Osteoblast (primary cell): ENCODE measurements at regions not wholly inside any gene's neighbourhood (a gene's known extent, or its start where the extent isn't known, plus 50 kb on each side); places are given as distances from the start of the nearest gene placed in this dataset.
"Not testable (repeated sequence)": the region's sequence is repeated elsewhere in the genome, so short reads cannot be mapped to it uniquely, and the experiment has no call there.

Experiments used
- DNase-seq: peaks from one replicate; pipeline ENCODE4 v3.0.0; 2011; ENCODE audit warnings: low spot score, mixed read lengths; ENCODE audit not compliant: insufficient read length; ENCODE audit errors: missing footprints
- H2AFZ ChIP-seq: 2 replicates; pipeline ENCODE4 v1.6.0; 2011; ENCODE audit warnings: mild to moderate bottlenecking, low read length
- H3K27ac ChIP-seq: 2 replicates; pipeline ENCODE4 v1.5.1; 2011; ENCODE audit warnings: mild to moderate bottlenecking, low read depth, low read length, moderate library complexity
- H3K27me3 ChIP-seq: 2 replicates; pipeline ENCODE4 v1.6.0; 2012; ENCODE audit warnings: mild to moderate bottlenecking, control low read depth, inconsistent platforms, low read length, moderate library complexity; ENCODE audit not compliant: insufficient read depth
- H3K36me3 ChIP-seq: 2 replicates; pipeline ENCODE4 v1.5.1; 2011; ENCODE audit warnings: mild to moderate bottlenecking, low read length, control low read depth, moderate library complexity; ENCODE audit not compliant: insufficient read depth
- H3K4me1 ChIP-seq: 2 replicates; pipeline ENCODE4 v1.5.1; 2011; ENCODE audit warnings: mild to moderate bottlenecking, low read length, control low read depth, moderate library complexity; ENCODE audit not compliant: insufficient read depth
- H3K4me2 ChIP-seq: 2 replicates; pipeline ENCODE4 v1.6.0; 2011; ENCODE audit warnings: mild to moderate bottlenecking, low read length; ENCODE audit not compliant: insufficient read depth
- H3K4me3 ChIP-seq: fragments of 200-600 bp; sonication (generic); 3 replicates; pipeline ENCODE4 v1.5.1; 2012; ENCODE audit warnings: mild to moderate bottlenecking, low read length, inconsistent platforms; ENCODE audit not compliant: insufficient read depth
- H3K79me2 ChIP-seq: 2 replicates; pipeline ENCODE4 v1.6.0; 2012; ENCODE audit warnings: mild to moderate bottlenecking, low read length, control low read depth, inconsistent platforms; ENCODE audit not compliant: insufficient read depth
- H3K9me3 ChIP-seq: 2 replicates; pipeline ENCODE4 v1.5.1; 2011; ENCODE audit warnings: low read depth, low read length, control low read depth
- H4K20me1 ChIP-seq: 2 replicates; pipeline ENCODE4 v1.6.0; 2012; ENCODE audit warnings: mild to moderate bottlenecking, low read length, control low read depth; ENCODE audit not compliant: insufficient read depth
- TF ChIP-seq, protein P1 (sequence below): IDR thresholded peaks from 2 replicates; pipeline ENCODE4 v1.5.1; 2011; ENCODE audit warnings: mild to moderate bottlenecking, low read depth, low read length, moderate library complexity; ENCODE audit errors: extremely low read depth

GRCh38 chr6:69555088-69555638 lies 241.6 kb downstream of the LMBRD1 start:
- no peak for DNase-seq
- Histone ChIP-seq H3K27ac (no peak overlapping the region), H3K4me1 (no peaks in the 10 kb centered on the region), H3K4me2 (no peak overlapping the region), H3K9me3 (no peaks in the 10 kb centered on the region), H2AFZ (no peak overlapping the region), H3K27me3 (no peaks in the 10 kb centered on the region), H3K36me3 (no peaks in the 10 kb centered on the region), H4K20me1 (no peaks in the 10 kb centered on the region), H3K79me2 (no peaks in the 10 kb centered on the region), H3K4me3 (no peak overlapping the region)
- TF ChIP-seq, protein P1, sequence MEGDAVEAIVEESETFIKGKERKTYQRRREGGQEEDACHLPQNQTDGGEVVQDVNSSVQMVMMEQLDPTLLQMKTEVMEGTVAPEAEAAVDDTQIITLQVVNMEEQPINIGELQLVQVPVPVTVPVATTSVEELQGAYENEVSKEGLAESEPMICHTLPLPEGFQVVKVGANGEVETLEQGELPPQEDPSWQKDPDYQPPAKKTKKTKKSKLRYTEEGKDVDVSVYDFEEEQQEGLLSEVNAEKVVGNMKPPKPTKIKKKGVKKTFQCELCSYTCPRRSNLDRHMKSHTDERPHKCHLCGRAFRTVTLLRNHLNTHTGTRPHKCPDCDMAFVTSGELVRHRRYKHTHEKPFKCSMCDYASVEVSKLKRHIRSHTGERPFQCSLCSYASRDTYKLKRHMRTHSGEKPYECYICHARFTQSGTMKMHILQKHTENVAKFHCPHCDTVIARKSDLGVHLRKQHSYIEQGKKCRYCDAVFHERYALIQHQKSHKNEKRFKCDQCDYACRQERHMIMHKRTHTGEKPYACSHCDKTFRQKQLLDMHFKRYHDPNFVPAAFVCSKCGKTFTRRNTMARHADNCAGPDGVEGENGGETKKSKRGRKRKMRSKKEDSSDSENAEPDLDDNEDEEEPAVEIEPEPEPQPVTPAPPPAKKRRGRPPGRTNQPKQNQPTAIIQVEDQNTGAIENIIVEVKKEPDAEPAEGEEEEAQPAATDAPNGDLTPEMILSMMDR, result no peak

- no peaks in the 10 kb centered on the region for H4K20me1 ChIP-seq
- TF ChIP-seq, protein P1, result no peak
- peaks cover 3% of the 10 kb centered on the region for H3K9me3 ChIP-seq
- H3K79me2 ChIP-seq, result no peaks in the 10 kb centered on the region
- no peak overlapping the region for H3K4me3 ChIP-seq
- DNase-seq, result no peak
- H2AFZ ChIP-seq, result no peak overlapping the region
- no peaks in the 10 kb centered on the region for H3K27me3 ChIP-seq
- no peaks in the 10 kb centered on the region for H3K36me3 ChIP-seq
- H3K4me1 ChIP-seq, result no peaks in the 10 kb centered on the region
- H3K27ac ChIP-seq, result no peak overlapping the region
- H3K4me2 ChIP-seq, result no peak overlapping the region
Observed at GRCh38 chr6:69542494-69542893, 254.3 kb downstream of the LMBRD1 start.

DNA sequence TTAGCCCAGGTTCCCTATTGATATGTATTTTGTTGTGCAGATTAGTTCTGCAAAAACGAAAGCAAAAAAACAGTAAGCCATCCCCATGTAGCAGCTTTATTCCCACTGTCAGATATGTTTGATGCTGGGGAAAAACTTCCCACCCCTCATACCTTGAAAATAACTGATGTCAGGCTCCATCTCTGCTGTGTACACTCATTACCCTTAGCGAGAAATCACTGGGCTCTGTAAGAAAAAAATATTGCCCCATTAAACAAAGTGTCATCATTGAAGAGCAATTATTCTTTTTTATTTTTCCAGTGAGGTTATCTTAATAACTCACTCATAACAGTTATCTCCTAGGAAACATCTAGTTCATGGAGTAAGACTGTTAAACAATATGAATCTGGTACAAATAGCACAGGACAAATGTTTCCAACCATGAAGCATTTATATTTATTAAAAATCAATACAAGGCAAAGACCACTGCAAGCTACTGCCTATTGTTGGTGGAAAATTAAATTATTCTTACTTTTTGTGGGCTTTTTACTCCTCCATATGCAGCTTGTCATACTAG lies 268.8 kb downstream of the LMBRD1 start:
- TF ChIP-seq, protein P1, result no peak
- no peak for DNase-seq
- Histone ChIP-seq H3K9me3 (no peaks in the 10 kb centered on the region), H3K27ac (no peak overlapping the region), H3K4me1 (no peaks in the 10 kb centered on the region), H3K4me3 (no peak overlapping the region), H3K27me3 (no peaks in the 10 kb centered on the region), H3K79me2 (no peaks in the 10 kb centered on the region), H2AFZ (no peak overlapping the region), H4K20me1 (no peaks in the 10 kb centered on the region), H3K36me3 (no peaks in the 10 kb centered on the region), H3K4me2 (no peak overlapping the region)

- DNase-seq, H3K27me3 ChIP-seq, H3K4me2 ChIP-seq, H3K4me3 ChIP-seq, H3K9me3 ChIP-seq, H3K36me3 ChIP-seq, H4K20me1 ChIP-seq, H2AFZ ChIP-seq, H3K27ac ChIP-seq, H3K79me2 ChIP-seq, H3K4me1 ChIP-seq: not testable (repeated sequence)
Observed at GRCh38 chr6:69515480-69515879, 281.3 kb downstream of the LMBRD1 start.
